Pancreas (tissue), 10 donors: ENCODE measurements at regions not wholly inside any gene's neighbourhood (a gene's known extent, or its start where the extent isn't known, plus 50 kb on each side); places are given as distances from the start of the nearest gene placed in this dataset.

Source experiments
- ATAC-seq, 4 donors: fragments of 200-7000 bp; cut with Tn5 transposase; one replicate each; pipeline versions ENCODE4 v1.8.0 to v1.9.1; 2020; ENCODE audit warnings: mild to moderate bottlenecking in 4 of 4, moderate library complexity in 4 of 4
- DNase-seq, 6 donors: peaks; one replicate each; pipeline ENCODE4 v3.0.0-alpha.2; 2020
- FAIRE-seq: peaks from 2 replicates; lab custom pipeline; 2012; peaks lifted over from hg19 to GRCh38; lab: Jason Lieb, UNC
- H3K27ac ChIP-seq, 4 donors: fragments of 200-600 bp; sonication (generic); 1 replicate in 3 of 4; 2 replicates in 1 of 4; pipeline versions ENCODE4 v1.5.0 to v1.8.0; 2020
- H3K27me3 ChIP-seq, 4 donors: fragments of 200-600 bp; one replicate each; pipeline ENCODE4 v1.8.0; 2021
- H3K36me3 ChIP-seq, 3 donors: fragments of 200-600 bp; sonication (generic) in 1 of 3; one replicate each; pipeline versions ENCODE4 v1.5.0 to v1.8.0; 2020 to 2021
- H3K4me1 ChIP-seq, 3 donors: fragments of 200-600 bp; one replicate each; pipeline ENCODE4 v1.8.0; 2021
- H3K4me3 ChIP-seq, 4 donors: fragments of 200-600 bp; sonication (generic) in 2 of 4; one replicate each; pipeline versions ENCODE4 v1.5.0 to v1.8.0; 2020 to 2021
- H3K9me3 ChIP-seq, 4 donors: fragments of 200-600 bp; one replicate each; pipeline ENCODE4 v1.8.0; 2021
- WGBS, 2 donors: extraction: QIAGEN DNeasy Blood & Tissue Kit; methylation state at CpG; one replicate each; pipeline ENCODE4 v1.1.7; 2013; 5-methylcytosine and 5-hydroxymethylcytosine counted together
- intact Hi-C, 3 donors: fragments of 100-400 bp; cut with DNase I; formaldehyde crosslinking; loops; one replicate each; pipeline versions ENCODE4 v1.11.1 to v1.14.2; 2022
- TF ChIP-seq, protein P1 (sequence below), 4 donors: fragments of 200-600 bp; sonication (generic) in 3 of 4; IDR thresholded peaks; one replicate each; pipeline versions ENCODE4 v1.5.0 to v1.8.0; 2021; ENCODE audit warnings: antibody characterized with exemption in 4 of 4
- donor health status: healthy with polysubstance abuse.
- donor health status: DM: no; HTN: no; CAD: no; lungs with moderate emphysema.
- donor health status: DM: no; HTN: no; CAD: no.
- donor health status: control.
- donor health status: control.
- donor health status: Bipolar disorder and iron deficiency.
- donor health status: DM: yes; HTN: yes; CAD: no.
- donor health status: DM: no; HTN: no; CAD: no.
- donor health status: DM: no; HTN: no; CAD: no.
- donor health status: DM: yes; HTN: yes; CAD: no.

- WGBS, 2 donors, result 79 to 89% methylated on average over 1 of the region's 1 CpG
- H3K27ac ChIP-seq, result no peak overlapping the region
- FAIRE-seq (no peak), DNase-seq (no peak), ATAC-seq (no peak)
- no peaks in the 10 kb centered on the region for H3K9me3 ChIP-seq
- H3K4me1 ChIP-seq, result no peaks in the 10 kb centered on the region
- TF ChIP-seq, protein P1, sequence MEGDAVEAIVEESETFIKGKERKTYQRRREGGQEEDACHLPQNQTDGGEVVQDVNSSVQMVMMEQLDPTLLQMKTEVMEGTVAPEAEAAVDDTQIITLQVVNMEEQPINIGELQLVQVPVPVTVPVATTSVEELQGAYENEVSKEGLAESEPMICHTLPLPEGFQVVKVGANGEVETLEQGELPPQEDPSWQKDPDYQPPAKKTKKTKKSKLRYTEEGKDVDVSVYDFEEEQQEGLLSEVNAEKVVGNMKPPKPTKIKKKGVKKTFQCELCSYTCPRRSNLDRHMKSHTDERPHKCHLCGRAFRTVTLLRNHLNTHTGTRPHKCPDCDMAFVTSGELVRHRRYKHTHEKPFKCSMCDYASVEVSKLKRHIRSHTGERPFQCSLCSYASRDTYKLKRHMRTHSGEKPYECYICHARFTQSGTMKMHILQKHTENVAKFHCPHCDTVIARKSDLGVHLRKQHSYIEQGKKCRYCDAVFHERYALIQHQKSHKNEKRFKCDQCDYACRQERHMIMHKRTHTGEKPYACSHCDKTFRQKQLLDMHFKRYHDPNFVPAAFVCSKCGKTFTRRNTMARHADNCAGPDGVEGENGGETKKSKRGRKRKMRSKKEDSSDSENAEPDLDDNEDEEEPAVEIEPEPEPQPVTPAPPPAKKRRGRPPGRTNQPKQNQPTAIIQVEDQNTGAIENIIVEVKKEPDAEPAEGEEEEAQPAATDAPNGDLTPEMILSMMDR (IDR thresholded peaks at IDR 0.05), result no peak
- H3K27me3 ChIP-seq, result no peaks in the 10 kb centered on the region
- no peak overlapping the region for H3K4me3 ChIP-seq
- intact Hi-C loops, result no loop called here
- no peaks in the 10 kb centered on the region for H3K36me3 ChIP-seq
Measured at GRCh38 chr4:133574248-133574647, 425.2 kb downstream of the PCDH10 start.

DNA sequence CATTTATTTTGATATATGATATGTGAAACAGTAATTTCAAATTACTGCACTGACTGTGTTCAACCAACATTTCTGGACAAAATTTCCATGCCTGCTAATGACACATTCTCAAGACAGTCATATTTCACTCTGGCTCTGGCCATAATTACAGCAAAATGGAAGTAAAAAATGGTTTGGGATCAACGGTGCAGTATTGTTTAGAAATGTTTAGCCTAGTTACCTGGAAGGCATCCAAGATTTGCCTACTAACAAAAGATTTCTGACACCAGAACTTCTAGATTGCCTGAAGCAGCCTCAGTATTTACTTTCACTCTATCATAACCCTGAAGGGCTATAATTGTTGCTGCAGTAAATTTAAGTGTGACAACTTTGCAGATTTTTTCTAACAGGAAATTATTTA is 416.3 kb downstream of the PCDH10 start:
- intact Hi-C loops, result no loop called here
- Histone ChIP-seq H3K27me3 (no peaks in the 10 kb centered on the region), H3K36me3 (no peaks in the 10 kb centered on the region), H3K4me1 (no peaks in the 10 kb centered on the region), H3K9me3 (no peaks in the 10 kb centered on the region), H3K4me3 (no peak overlapping the region), H3K27ac (no peak overlapping the region)
- FAIRE-seq (no peak), ATAC-seq (no peak), DNase-seq (no peak)
- 0 to 7% methylated on average over 1 of the region's 1 CpG for WGBS, 2 donors
- TF ChIP-seq, protein P1 (IDR thresholded peaks at IDR 0.05), result no peak

DNA sequence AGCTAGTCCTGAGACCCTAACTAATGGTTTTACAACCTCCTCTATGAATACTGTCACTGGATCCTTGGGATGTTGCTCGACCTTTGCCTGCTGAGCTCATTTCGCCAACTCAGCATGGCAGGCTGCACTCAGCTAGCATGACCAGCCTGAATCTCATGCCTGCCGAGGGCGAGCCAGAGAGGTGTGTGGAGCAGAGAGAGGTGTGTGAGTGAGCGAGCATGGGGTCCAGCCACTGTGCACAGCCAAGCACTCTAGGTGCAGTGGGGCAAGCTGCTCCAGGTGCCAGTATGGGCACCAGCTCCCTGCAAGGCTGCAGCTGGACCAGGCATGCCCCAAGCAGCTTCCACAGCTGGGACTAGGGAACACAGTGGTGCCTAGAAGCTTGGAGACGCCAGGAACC is 410.9 kb downstream of the PCDH10 start:
- peak in 2 of 6 donors; percentile 36 to 49 for DNase-seq
- no peaks in the 10 kb centered on the region for H3K9me3 ChIP-seq
- FAIRE-seq, result no peak
- H3K27me3 ChIP-seq, result no peaks in the 10 kb centered on the region
- ATAC-seq, result no peak
- 55 to 61% methylated on average over 6 of the region's 6 CpGs for WGBS, 2 donors
- intact Hi-C loops, result no loop called here
- no peaks in the 10 kb centered on the region for H3K36me3 ChIP-seq
- no peak overlapping the region for H3K27ac ChIP-seq
- TF ChIP-seq, protein P1 (IDR thresholded peaks at IDR 0.05), result no peak
- no peaks in the 10 kb centered on the region for H3K4me1 ChIP-seq
- no peak overlapping the region for H3K4me3 ChIP-seq

- WGBS, 2 donors, result 29 to 40% methylated on average over 1 of the region's 1 CpG
Measured at GRCh38 chr4:133555671-133556070, 406.6 kb downstream of the PCDH10 start.

DNA sequence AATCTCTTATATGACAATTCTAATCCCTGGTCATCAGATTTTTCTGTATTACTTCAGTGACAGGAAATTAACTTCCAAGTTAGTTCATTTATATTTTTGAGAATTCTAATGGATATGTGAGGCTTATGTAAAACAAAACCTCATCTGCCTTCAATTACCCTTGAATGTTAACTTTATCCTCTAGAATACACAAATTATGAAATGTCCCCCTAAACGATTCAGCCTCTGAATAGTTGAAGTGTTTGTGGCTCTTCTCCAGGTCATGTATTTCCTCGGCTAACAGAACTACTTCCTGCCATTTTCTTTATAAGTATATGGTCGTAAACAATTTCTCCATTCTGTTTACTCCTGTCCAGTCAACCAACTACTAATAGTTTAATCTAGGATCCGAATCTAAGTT is 401.3 kb downstream of the PCDH10 start:
- Histone ChIP-seq H3K36me3 (no peaks in the 10 kb centered on the region), H3K4me1 (no peaks in the 10 kb centered on the region), H3K9me3 (no peaks in the 10 kb centered on the region), H3K4me3 (no peak overlapping the region), H3K27me3 (no peaks in the 10 kb centered on the region), H3K27ac (no peak overlapping the region)
- intact Hi-C loops, result no loop called here
- no peak for ATAC-seq
- DNase-seq, result no peak
- FAIRE-seq, result no peak
- TF ChIP-seq, protein P1 (IDR thresholded peaks at IDR 0.05), result no peak
- WGBS, 2 donors, result 48 to 55% methylated on average over 4 of the region's 4 CpGs

More at GRCh38 chr4:133555671-133556070, 406.6 kb downstream of the PCDH10 start:
- DNase-seq (no peak), FAIRE-seq (no peak), ATAC-seq (no peak)
- intact Hi-C loops, result no loop called here
- TF ChIP-seq, protein P1 (IDR thresholded peaks at IDR 0.05), result no peak
- Histone ChIP-seq H3K4me3 (no peak overlapping the region), H3K27ac (no peak overlapping the region), H3K4me1 (no peaks in the 10 kb centered on the region), H3K27me3 (no peaks in the 10 kb centered on the region), H3K9me3 (no peaks in the 10 kb centered on the region), H3K36me3 (no peaks in the 10 kb centered on the region)
